ENCODE measurements at regions not wholly inside any gene's neighbourhood (a gene's known extent, or its start where the extent isn't known, plus 50 kb on each side); places are given as distances from the start of the nearest gene placed in this dataset.

GRCh38 chr14:71206123-71206522 is 298.9 kb downstream of the PCNX1 start:
- H3K9me3 ChIP-seq (ENCODE audit: low read length) = no peaks in the 10 kb centered on the region
- no peak for TF ChIP-seq EP300 (conservative IDR thresholded peaks at IDR 0.05; ENCODE audit: poor library complexity, severe bottlenecking)
- no peak for TF ChIP-seq RAD21 (conservative IDR thresholded peaks at IDR 0.05)
- TF ChIP-seq EZH2 (IDR thresholded peaks at IDR 0.05; ENCODE audit: borderline replicate concordance, insufficient read depth, low read length, poor library complexity, severe bottlenecking) = no peak
- TF ChIP-seq CTCF (IDR thresholded peaks at IDR 0.05; ENCODE audit: poor library complexity, severe bottlenecking) = no peak
- no peak for TF ChIP-seq POLR2AphosphoS5 (IDR thresholded peaks at IDR 0.05)
- no peak for TF ChIP-seq MXI1 (conservative IDR thresholded peaks at IDR 0.05; ENCODE audit: poor library complexity, severe bottlenecking)
- TF ChIP-seq SMC3 (conservative IDR thresholded peaks at IDR 0.05; ENCODE audit: poor library complexity) = no peak
- no peak for TF ChIP-seq REST (IDR thresholded peaks at IDR 0.05; ENCODE audit: borderline replicate concordance)
- TF ChIP-seq TAF1 (IDR thresholded peaks at IDR 0.05; ENCODE audit: low read depth) = no peak
- no peaks in the 10 kb centered on the region for H3K27me3 ChIP-seq (ENCODE audit: insufficient read depth, low read depth, low read length)
- H3K79me2 ChIP-seq (replicated peaks; ENCODE audit: insufficient read depth, low read length) = no peaks in the 10 kb centered on the region
- H3K9ac ChIP-seq (ENCODE audit: low read length) = no peak overlapping the region
- no peak overlapping the region for H3K4me3 ChIP-seq (ENCODE audit: low read length)
- H3K4me2 ChIP-seq (ENCODE audit: low read length) = no peak overlapping the region
- no peak overlapping the region for H3K27ac ChIP-seq (ENCODE audit: low read length)
- H4K20me1 ChIP-seq (ENCODE audit: insufficient read depth) = no peaks in the 10 kb centered on the region
- no peaks in the 10 kb centered on the region for H3K36me3 ChIP-seq (ENCODE audit: insufficient read depth, low read length)
- H3K9me2 ChIP-seq (ENCODE audit: insufficient read depth, low read length) = no peaks in the 10 kb centered on the region
- H3F3A ChIP-seq (ENCODE audit: insufficient read depth, low read length, poor library complexity, severe bottlenecking) = no peaks in the 10 kb centered on the region
- H2AFZ ChIP-seq (ENCODE audit: low read depth, low read length) = no peak overlapping the region

DNA sequence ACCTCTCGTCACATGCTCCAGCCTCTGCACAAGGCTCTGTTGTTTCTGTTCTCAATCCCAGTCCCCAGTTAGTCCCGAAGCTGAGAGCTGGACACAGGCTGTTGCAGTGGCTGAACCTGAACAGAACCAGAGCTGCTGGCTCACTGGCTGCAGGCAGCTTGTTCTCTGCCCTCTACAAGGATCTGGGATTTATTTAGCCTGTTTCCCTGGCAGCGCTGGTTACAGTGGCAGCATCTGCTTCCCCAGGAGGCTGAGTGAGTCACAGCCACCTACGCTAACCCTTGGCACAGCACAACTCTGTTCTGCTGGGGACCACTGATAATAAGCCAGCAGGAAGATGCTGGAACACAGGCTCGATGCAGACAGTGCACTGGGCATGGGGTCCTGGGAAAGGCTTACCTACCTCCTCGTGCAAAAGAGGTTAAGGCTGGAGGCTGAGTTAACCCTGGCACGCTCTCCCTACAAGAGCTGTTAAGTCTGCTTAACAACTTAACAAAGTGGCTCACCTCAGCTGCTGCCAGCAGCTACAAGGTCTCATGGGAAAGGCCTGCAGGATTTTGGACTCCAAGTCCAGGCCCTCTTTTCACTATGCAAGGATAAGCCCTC is 299.6 kb downstream of the PCNX1 start:
- Histone ChIP-seq H3F3A (ENCODE audit: insufficient read depth, low read length, poor library complexity, severe bottlenecking) (no peaks in the 10 kb centered on the region), H3K36me3 (ENCODE audit: insufficient read depth, low read length) (no peaks in the 10 kb centered on the region), H2AFZ (ENCODE audit: low read depth, low read length) (no peak overlapping the region), H3K4me2 (ENCODE audit: low read length) (no peak overlapping the region), H3K27ac (ENCODE audit: low read length) (no peak overlapping the region), H4K20me1 (ENCODE audit: insufficient read depth) (no peaks in the 10 kb centered on the region), H3K4me3 (ENCODE audit: low read length) (no peak overlapping the region), H3K9me3 (ENCODE audit: low read length) (no peaks in the 10 kb centered on the region), H3K79me2 (replicated peaks; ENCODE audit: insufficient read depth, low read length) (no peaks in the 10 kb centered on the region), H3K27me3 (ENCODE audit: insufficient read depth, low read depth, low read length) (no peaks in the 10 kb centered on the region), H3K9ac (ENCODE audit: low read length) (no peak overlapping the region), H3K9me2 (ENCODE audit: insufficient read depth, low read length) (no peaks in the 10 kb centered on the region)
- TF ChIP-seq EZH2 (IDR thresholded peaks at IDR 0.05; ENCODE audit: borderline replicate concordance, insufficient read depth, low read length, poor library complexity, severe bottlenecking) = no peak
- TF ChIP-seq CTCF (IDR thresholded peaks at IDR 0.05; ENCODE audit: poor library complexity, severe bottlenecking) = no peak
- no peak for TF ChIP-seq REST (IDR thresholded peaks at IDR 0.05; ENCODE audit: borderline replicate concordance)
- TF ChIP-seq POLR2AphosphoS5 (IDR thresholded peaks at IDR 0.05) = no peak
- no peak for TF ChIP-seq EP300 (conservative IDR thresholded peaks at IDR 0.05; ENCODE audit: poor library complexity, severe bottlenecking)
- no peak for TF ChIP-seq MXI1 (conservative IDR thresholded peaks at IDR 0.05; ENCODE audit: poor library complexity, severe bottlenecking)
- no peak for TF ChIP-seq RAD21 (conservative IDR thresholded peaks at IDR 0.05)
- TF ChIP-seq TAF1 (IDR thresholded peaks at IDR 0.05; ENCODE audit: low read depth) = no peak
- no peak for TF ChIP-seq SMC3 (conservative IDR thresholded peaks at IDR 0.05; ENCODE audit: poor library complexity)
